AG04449 (cell line): ENCODE measurements at regions not wholly inside any gene's neighbourhood (a gene's known extent, or its start where the extent isn't known, plus 50 kb on each side); places are given as distances from the start of the nearest gene placed in this dataset.

Source experiments
- CTCF ChIA-PET: fragments of 350-600 bp; formaldehyde crosslinking; extraction: SDS; loops from one replicate; lab custom pipeline; 2021; ENCODE audit warnings: antibody characterized with exemption; lab: Yijun Ruan, JAX
- POLR2A ChIA-PET: fragments of 400-600, 350-600 bp; formaldehyde crosslinking; extraction: SDS; loops from one replicate; lab custom pipeline; 2020; ENCODE audit warnings: antibody characterized with exemption, inconsistent platforms; lab: Yijun Ruan, JAX
- DNase-seq: peaks from one replicate; pipeline ENCODE4 v3.0.0-alpha.2; 2010; ENCODE audit warnings: low read depth, low spot score
- H3K4me3 ChIP-seq: 2 replicates; pipeline ENCODE4 v1.5.1; 2011; ENCODE audit warnings: low read depth, mild to moderate bottlenecking, control low read depth, low read length
- TF ChIP-seq, protein P1 (sequence below): IDR thresholded peaks from one replicate; pipeline ENCODE4 v1.5.1; 2011; ENCODE audit warnings: mild to moderate bottlenecking, moderate library complexity, low read length, control low read depth, inconsistent platforms; ENCODE audit not compliant: insufficient read depth; ENCODE audit errors: missing control alignments

DNA sequence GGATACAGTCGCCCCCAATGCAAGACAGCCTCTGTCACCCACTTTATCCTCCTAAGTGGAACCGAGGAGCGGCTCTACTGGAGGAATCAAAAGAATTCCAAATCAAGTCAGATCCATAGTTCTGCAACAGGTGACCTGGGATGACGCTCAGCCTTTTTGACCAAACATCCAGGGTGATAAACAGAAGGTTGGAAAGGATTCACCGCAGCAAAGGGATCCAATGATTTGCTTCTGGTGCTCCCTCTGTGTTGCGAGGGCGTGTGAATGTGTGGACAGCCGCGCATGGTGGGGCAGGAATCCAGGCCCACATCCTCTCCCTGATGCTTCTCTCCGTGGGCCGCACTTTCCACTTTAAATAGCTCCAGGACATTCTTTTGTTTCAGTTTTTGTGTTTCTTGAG is 116.8 kb upstream of the CDH4 start:
- no peak overlapping the region for H3K4me3 ChIP-seq
- ChIA-PET CTCF (interaction anchor here (2.0 kb wide), 1 partner anchor 94 kb away, joined by 9 read pairs; no protein-coding TSS in a partner anchor), POLR2A (no interaction called here)
- no peak for DNase-seq
- TF ChIP-seq, protein P1, sequence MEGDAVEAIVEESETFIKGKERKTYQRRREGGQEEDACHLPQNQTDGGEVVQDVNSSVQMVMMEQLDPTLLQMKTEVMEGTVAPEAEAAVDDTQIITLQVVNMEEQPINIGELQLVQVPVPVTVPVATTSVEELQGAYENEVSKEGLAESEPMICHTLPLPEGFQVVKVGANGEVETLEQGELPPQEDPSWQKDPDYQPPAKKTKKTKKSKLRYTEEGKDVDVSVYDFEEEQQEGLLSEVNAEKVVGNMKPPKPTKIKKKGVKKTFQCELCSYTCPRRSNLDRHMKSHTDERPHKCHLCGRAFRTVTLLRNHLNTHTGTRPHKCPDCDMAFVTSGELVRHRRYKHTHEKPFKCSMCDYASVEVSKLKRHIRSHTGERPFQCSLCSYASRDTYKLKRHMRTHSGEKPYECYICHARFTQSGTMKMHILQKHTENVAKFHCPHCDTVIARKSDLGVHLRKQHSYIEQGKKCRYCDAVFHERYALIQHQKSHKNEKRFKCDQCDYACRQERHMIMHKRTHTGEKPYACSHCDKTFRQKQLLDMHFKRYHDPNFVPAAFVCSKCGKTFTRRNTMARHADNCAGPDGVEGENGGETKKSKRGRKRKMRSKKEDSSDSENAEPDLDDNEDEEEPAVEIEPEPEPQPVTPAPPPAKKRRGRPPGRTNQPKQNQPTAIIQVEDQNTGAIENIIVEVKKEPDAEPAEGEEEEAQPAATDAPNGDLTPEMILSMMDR: no peak

DNA sequence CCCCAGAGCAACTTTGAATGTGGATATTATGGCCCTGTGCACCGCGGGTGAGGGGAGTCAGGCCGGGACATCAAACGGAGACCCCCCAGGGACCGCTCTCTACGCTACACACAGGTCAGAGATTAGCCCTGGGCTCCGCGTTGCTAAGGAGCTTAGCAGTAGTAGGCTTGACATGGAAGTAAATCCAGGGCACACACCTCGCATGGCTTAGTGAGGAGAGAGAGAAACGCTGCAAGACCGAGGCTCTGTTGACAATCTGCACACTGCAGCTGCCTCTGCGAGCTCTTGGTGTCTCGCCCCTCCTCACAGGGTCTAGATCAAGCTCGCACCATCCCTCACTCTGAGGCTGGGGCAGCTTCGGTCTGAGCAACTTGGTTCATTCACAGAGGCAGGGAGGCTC is 116.1 kb upstream of the CDH4 start:
- ChIA-PET POLR2A (no interaction called here), CTCF (interaction anchor here (2.0 kb wide), 1 partner anchor 93 kb away, joined by 9 read pairs; no protein-coding TSS in a partner anchor)
- TF ChIP-seq, protein P1: no peak
- H3K4me3 ChIP-seq: no peak overlapping the region
- no peak for DNase-seq

DNA sequence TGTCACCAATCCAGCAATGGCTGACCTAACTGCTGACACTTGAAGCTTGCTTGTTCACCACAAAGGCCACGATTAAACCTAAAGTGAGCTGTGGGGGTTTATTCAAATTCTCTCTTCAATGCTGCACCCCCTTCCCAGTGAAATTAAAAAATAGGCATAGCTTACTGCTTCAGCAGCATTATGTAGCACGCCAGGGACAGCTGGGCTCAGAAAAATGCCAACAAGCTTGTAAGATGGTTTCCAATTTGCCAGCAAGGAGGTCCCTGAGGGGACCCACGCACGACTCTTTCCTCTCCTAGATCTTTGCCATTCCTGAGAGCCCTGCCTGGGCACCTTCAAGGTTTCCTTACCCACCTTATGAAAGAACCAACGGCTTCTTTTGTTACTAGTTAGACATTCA is 113.5 kb upstream of the CDH4 start:
- no peak for DNase-seq
- POLR2A ChIA-PET: no interaction called here
- no peak overlapping the region for H3K4me3 ChIP-seq
- TF ChIP-seq, protein P1: no peak
- CTCF ChIA-PET: interaction anchor here (0.6 kb wide), 2 partner anchors 17 to 30 kb away, joined by 3 read pairs; no protein-coding TSS in a partner anchor

DNA sequence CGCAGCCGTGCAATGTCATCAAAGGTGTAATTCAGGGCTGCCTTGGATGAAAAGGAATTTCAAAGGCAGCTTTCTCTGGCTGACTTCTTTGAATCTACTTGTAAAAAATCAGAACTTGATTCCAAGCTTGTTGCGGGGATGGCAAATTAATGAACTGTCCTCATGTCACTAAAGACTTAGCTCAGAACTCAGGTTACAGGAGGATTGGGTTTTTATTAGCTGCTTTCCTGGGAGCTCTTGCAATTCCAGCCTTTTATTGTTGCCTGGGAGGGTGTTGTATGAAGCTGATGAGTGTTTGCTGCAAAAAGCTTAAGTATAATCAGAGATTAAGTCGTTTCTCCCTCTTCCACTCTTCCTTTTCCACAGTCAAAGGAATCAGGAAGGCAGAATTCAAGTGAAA is 113.0 kb upstream of the CDH4 start:
- TF ChIP-seq, protein P1: no peak
- ChIA-PET POLR2A (no interaction called here), CTCF (interaction anchor here (0.6 kb wide), 1 partner anchor 18 kb away, joined by 3 read pairs; no protein-coding TSS in a partner anchor)
- DNase-seq: no peak
- H3K4me3 ChIP-seq: no peak overlapping the region

DNA sequence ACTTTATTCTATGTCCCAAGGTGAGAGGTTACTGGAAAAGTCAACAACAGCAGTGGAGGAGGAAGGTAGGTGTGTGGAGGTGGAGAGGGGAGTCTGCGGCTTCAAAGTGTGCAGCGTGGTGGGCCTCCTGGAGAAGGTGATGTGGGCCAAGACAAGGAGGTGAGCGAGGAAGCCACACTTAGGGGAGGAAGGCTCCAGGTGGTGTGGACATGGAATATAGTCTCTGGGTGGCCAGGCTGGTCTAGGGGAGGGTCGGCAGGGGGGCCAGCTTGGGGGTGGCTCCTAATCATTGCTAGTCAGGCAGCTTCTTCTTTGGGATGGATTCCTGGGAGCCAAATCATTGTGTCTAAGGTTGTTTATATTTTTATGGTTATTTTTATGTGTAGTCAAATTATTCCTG is 111.5 kb upstream of the CDH4 start:
- ChIA-PET POLR2A (no interaction called here), CTCF (no interaction called here)
- TF ChIP-seq, protein P1: no peak
- no peak for DNase-seq
- no peak overlapping the region for H3K4me3 ChIP-seq

DNA sequence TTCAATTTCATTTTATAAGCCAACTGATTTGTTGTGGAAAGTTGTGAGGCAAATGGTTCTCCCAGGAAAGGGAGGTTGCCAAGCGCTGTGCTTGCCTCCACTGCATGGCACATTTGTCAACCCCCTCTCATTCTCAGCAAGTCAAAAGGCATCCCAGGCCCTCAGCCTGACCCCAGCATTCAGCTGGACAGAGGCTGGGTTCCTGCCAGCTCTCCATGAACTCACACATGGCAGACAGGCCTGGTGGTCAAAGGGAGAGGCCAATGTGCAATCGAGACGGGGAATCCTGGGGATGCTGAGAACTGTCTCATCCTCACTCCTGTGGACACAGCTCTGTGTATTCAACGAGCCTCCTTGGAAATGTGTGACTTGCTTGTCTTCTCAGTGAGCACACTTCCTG is 106.0 kb upstream of the CDH4 start:
- TF ChIP-seq, protein P1: no peak
- no peak for DNase-seq
- CTCF ChIA-PET: no interaction called here
- POLR2A ChIA-PET: no interaction called here
- no peak overlapping the region for H3K4me3 ChIP-seq
